ENCODE measurements at regions not wholly inside any gene's neighbourhood (a gene's known extent, or its start where the extent isn't known, plus 50 kb on each side); places are given as distances from the start of the nearest gene placed in this dataset.

GRCh38 chr5:1748271-1748670, 51.4 kb downstream of the MRPL36 start:
- TF ChIP-seq CTCF (IDR thresholded peaks at IDR 0.05; ENCODE audit: insufficient read depth, low read length, poor library complexity, severe bottlenecking), result no peak
- H3K27me3 ChIP-seq (replicated peaks; ENCODE audit: control insufficient read depth, insufficient read depth, low read length), result no peaks in the 10 kb centered on the region; the same call in none of the 2 replicates
- DNase-seq (ENCODE audit: extremely low read depth, insufficient read length), result no peak

GRCh38 chr5:1747803-1748085, 51.9 kb downstream of the MRPL36 start:
- no peak overlapping the region for H3K4me3 ChIP-seq (replicated peaks; ENCODE audit: low read depth, low read length)
- TF ChIP-seq CTCF (IDR thresholded peaks at IDR 0.05; ENCODE audit: insufficient read depth, low read length, poor library complexity, severe bottlenecking), result no peak
- no peak for DNase-seq (ENCODE audit: extremely low read depth, insufficient read length)
- no peaks in the 10 kb centered on the region; the same call in none of the 2 replicates for H3K27me3 ChIP-seq (replicated peaks; ENCODE audit: control insufficient read depth, insufficient read depth, low read length)
- H3K36me3 ChIP-seq (ENCODE audit: control insufficient read depth, insufficient read depth, low read length), result no peaks in the 10 kb centered on the region

More at GRCh38 chr5:1748271-1748670, 51.4 kb downstream of the MRPL36 start:
- H3K36me3 ChIP-seq (ENCODE audit: control insufficient read depth, insufficient read depth, low read length), result no peaks in the 10 kb centered on the region
- H3K4me3 ChIP-seq (replicated peaks; ENCODE audit: low read depth, low read length), result no peak overlapping the region

- no peak for TF ChIP-seq CTCF (IDR thresholded peaks at IDR 0.05; ENCODE audit: insufficient read depth, low read length, poor library complexity, severe bottlenecking)
Measured at GRCh38 chr5:1747079-1747802, 52.4 kb downstream of the MRPL36 start.

GRCh38 chr5:1746371-1747078, 53.1 kb downstream of the MRPL36 start:
- no peak for DNase-seq (ENCODE audit: extremely low read depth, insufficient read length)
- Histone ChIP-seq H3K36me3 (ENCODE audit: control insufficient read depth, insufficient read depth, low read length) (no peaks in the 10 kb centered on the region), H3K27me3 (replicated peaks; ENCODE audit: control insufficient read depth, insufficient read depth, low read length) (no peaks in the 10 kb centered on the region; the same call in 1 of the 2 replicates), H3K4me3 (replicated peaks; ENCODE audit: low read depth, low read length) (no peak overlapping the region)
- no peak for TF ChIP-seq CTCF (IDR thresholded peaks at IDR 0.05; ENCODE audit: insufficient read depth, low read length, poor library complexity, severe bottlenecking)

More at GRCh38 chr5:1747079-1747802, 52.4 kb downstream of the MRPL36 start:
- Histone ChIP-seq H3K4me3 (replicated peaks; ENCODE audit: low read depth, low read length) (no peak overlapping the region), H3K36me3 (ENCODE audit: control insufficient read depth, insufficient read depth, low read length) (no peaks in the 10 kb centered on the region), H3K27me3 (replicated peaks; ENCODE audit: control insufficient read depth, insufficient read depth, low read length) (no peaks in the 10 kb centered on the region; the same call in 1 of the 2 replicates)
- no peak for DNase-seq (ENCODE audit: extremely low read depth, insufficient read length)

GRCh38 chr5:1745796-1746370, 53.8 kb downstream of the MRPL36 start:
- Histone ChIP-seq H3K36me3 (ENCODE audit: control insufficient read depth, insufficient read depth, low read length) (no peaks in the 10 kb centered on the region), H3K4me3 (replicated peaks; ENCODE audit: low read depth, low read length) (no peak overlapping the region), H3K27me3 (replicated peaks; ENCODE audit: control insufficient read depth, insufficient read depth, low read length) (no peaks in the 10 kb centered on the region; the same call in 1 of the 2 replicates)
- no peak for TF ChIP-seq CTCF (IDR thresholded peaks at IDR 0.05; ENCODE audit: insufficient read depth, low read length, poor library complexity, severe bottlenecking)
- no peak for DNase-seq (ENCODE audit: extremely low read depth, insufficient read length)
